KG1 (cell line): ENCODE measurements at regions not wholly inside any gene's neighbourhood (a gene's known extent, or its start where the extent isn't known, plus 50 kb on each side); places are given as distances from the start of the nearest gene placed in this dataset.
"Not testable (repeated sequence)": the region's sequence is repeated elsewhere in the genome, so short reads cannot be mapped to it uniquely, and the experiment has no call there.

Experiments used
- DNase-seq: peaks from one replicate; lab custom pipeline; 2025; lab: John Stamatoyannopoulos, UW

- DNase-seq = no peak
Measured at GRCh38 chr22:26769663-26770062, 112.3 kb downstream of the MIAT start.

- DNase-seq = no peak
Measured at GRCh38 chr22:26770624-26771023, 113.2 kb downstream of the MIAT start.

- DNase-seq = not testable (repeated sequence)
Measured at GRCh38 chr22:26773054-26773453, 115.7 kb downstream of the MIAT start.

- DNase-seq = no peak
Measured at GRCh38 chr22:26775394-26775793, 118.0 kb downstream of the MIAT start.

- no peak for DNase-seq
Measured at GRCh38 chr22:26777156-26777801, 119.9 kb downstream of the MIAT start.

- no peak for DNase-seq
Measured at GRCh38 chr22:26778372-26778771, 121.0 kb downstream of the MIAT start.

- no peak for DNase-seq
Measured at GRCh38 chr22:26779108-26779507, 121.7 kb downstream of the MIAT start.

GRCh38 chr22:26779929-26780328 is 122.5 kb downstream of the MIAT start:
- no peak for DNase-seq

- DNase-seq = no peak
Measured at GRCh38 chr22:26780521-26780920, 123.1 kb downstream of the MIAT start.

GRCh38 chr22:26781062-26781461 is 123.7 kb downstream of the MIAT start:
- DNase-seq = no peak

GRCh38 chr22:26781596-26781995 is 124.2 kb downstream of the MIAT start:
- DNase-seq = no peak

- DNase-seq = no peak
Measured at GRCh38 chr22:26783885-26784284, 126.5 kb downstream of the MIAT start.

GRCh38 chr22:26784772-26785171 is 127.4 kb downstream of the MIAT start:
- DNase-seq = no peak

- DNase-seq = no peak
Measured at GRCh38 chr22:26785932-26786331, 128.5 kb downstream of the MIAT start.

- no peak for DNase-seq
Measured at GRCh38 chr22:26786398-26786797, 129.0 kb downstream of the MIAT start.

- no peak for DNase-seq
Measured at GRCh38 chr22:26789951-26790350, 132.6 kb downstream of the MIAT start.

- DNase-seq = no peak
Measured at GRCh38 chr22:26792522-26792921, 135.1 kb downstream of the MIAT start.

- no peak for DNase-seq
Measured at GRCh38 chr22:26796785-26797184, 139.4 kb downstream of the MIAT start.

- DNase-seq = no peak
Measured at GRCh38 chr22:26797910-26798309, 140.5 kb downstream of the MIAT start.

GRCh38 chr22:26798462-26799065 is 141.2 kb downstream of the MIAT start:
- no peak for DNase-seq

GRCh38 chr22:26800858-26801257 is 143.5 kb downstream of the MIAT start:
- no peak for DNase-seq

- DNase-seq = no peak
Measured at GRCh38 chr22:26801449-26801848, 144.1 kb downstream of the MIAT start.

GRCh38 chr22:26804315-26804714 is 146.9 kb downstream of the MIAT start:
- DNase-seq = no peak

- no peak for DNase-seq
Measured at GRCh38 chr22:26804911-26805539, 147.6 kb downstream of the MIAT start.
